HG02973 (cell line): ENCODE measurements at regions not wholly inside any gene's neighbourhood (a gene's known extent, or its start where the extent isn't known, plus 50 kb on each side); places are given as distances from the start of the nearest gene placed in this dataset.
"Not testable (repeated sequence)": the region's sequence is repeated elsewhere in the genome, so short reads cannot be mapped to it uniquely, and the experiment has no call there.

Experiments
- ATAC-seq: cut with Tn5 transposase; IDR thresholded peaks from one replicate; pipeline ENCODE4 v1.9.1; 2021; ENCODE audit warnings: moderate library complexity; ENCODE audit not compliant: unreplicated experiment

GRCh38 chr5:23103566-23103965, 250.4 kb upstream of the CDH12 start:
- no peak for ATAC-seq

DNA sequence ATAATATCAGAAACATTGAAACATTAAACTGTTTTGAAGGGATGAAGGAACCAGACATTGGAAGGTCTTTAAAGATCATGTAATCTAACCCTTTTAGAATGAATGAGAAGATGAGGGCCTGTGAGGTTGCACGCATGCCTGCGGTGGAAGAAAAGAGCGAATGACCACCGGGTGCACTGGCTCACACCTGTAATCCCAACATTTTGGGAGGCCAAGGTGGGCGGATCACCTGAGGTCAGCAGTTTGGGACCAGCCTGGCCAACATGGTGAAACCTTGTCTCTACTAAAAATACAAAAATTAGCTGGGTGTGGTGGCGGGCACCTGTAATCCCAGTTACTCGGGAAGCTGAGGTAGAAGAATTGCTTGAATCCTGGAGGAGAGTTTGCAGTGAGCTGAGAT, 242.3 kb upstream of the CDH12 start:
- not testable (repeated sequence) for ATAC-seq

DNA sequence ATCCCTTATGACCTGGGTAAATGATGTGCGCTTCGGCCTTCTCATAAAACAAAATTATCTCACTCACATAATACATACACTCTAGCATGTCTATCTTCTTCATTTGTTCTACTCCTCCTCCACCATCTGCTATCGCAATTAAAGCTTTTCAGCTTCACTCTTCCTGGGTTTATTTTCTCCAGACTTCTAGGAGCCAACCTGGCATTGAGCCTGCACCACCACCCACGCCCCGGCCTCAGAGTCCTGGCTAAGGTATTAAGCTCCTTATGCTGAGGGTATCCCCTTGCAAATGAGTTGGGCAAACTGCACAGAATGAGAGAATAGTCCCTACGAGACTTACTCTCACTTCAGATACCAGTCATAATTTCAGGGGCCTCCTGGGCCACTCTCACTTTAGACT, 236.1 kb upstream of the CDH12 start:
- ATAC-seq = no peak

GRCh38 chr5:23084815-23085214, 231.7 kb upstream of the CDH12 start:
- no peak for ATAC-seq

GRCh38 chr5:23072179-23072578, 219.0 kb upstream of the CDH12 start:
- no peak for ATAC-seq

DNA sequence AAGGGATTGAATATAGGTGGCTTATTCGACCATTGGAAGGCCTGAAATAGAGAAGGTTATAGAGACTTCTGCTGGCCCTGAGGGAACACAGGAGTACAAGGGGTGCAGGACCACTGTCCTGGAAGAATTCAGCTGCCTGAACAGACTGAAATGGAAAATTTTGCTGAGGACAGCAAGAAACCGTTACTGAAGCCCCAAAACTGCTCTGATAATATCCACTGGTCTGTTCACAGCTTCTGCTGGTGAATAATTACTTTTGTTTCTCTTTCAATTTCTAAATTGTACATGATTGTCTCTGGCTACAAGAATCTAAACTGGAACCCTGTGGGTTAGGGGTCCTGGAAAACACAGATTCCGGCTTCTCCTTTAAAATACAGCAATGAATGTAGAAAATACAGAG, 218.5 kb upstream of the CDH12 start:
- ATAC-seq = no peak

DNA sequence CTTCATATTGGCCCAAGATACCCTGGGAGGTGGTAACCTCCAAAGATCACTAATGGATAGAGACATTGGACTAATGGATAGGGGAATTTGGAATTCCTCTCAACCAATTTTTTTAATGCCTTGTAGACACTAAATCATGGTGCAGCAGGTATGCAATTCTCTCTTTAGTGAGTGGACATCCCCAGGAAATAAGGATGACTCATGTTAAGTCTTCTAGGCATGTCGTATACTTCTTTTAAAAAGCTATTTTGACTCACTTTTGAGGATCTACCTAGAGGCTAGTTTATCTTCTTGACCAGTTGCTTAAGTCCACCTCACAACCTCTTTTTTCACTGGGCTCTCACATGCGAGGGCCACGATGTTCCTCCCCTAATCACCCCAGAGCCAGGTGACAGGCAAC, 211.6 kb upstream of the CDH12 start:
- ATAC-seq = no peak

GRCh38 chr5:23053846-23054245, 200.7 kb upstream of the CDH12 start:
- ATAC-seq = no peak

DNA sequence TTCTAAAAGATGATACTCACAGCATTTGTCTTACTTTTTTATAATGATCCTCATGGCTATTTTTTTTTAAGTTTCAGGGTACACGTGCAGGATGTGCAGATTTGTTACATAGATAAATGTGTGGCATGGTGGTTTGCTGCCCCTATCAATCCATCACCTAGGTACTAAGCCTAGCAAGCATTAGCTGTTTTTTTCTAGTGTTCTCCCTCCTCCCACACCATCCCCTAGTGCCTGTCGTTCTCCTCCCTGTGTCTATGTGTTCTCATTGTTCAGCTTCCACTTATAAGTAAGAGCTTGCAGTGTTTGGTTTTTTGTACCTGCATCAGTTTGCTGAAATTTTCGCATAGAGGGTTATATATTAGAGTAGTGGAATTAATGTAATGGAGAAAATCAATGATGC, 189.1 kb upstream of the CDH12 start:
- no peak for ATAC-seq

GRCh38 chr5:23035555-23036090, 182.5 kb upstream of the CDH12 start:
- ATAC-seq = no peak

GRCh38 chr5:23033864-23034263, 180.7 kb upstream of the CDH12 start:
- ATAC-seq = no peak

DNA sequence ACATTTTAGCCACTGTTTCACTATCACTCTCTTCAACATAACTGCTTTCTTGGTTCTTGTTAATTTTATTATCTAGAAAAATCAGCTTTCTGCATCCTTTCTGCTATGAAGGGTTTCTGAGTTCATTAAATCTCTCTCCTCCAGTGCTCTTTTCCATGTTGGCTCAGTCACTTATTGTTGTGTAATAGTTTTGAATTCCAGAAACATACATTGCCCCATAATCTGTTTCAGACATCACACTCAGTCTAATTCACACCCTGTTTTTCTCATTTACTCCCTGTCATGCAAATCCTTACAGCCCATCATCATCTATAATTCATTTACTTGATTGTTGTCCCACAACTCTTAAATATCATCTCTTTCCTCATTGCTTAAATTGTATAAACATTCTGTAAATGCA, 176.1 kb upstream of the CDH12 start:
- no peak for ATAC-seq

- ATAC-seq = no peak
Observed at GRCh38 chr5:23028445-23029021, 175.4 kb upstream of the CDH12 start.

- no peak for ATAC-seq
Observed at GRCh38 chr5:23027830-23028229, 174.7 kb upstream of the CDH12 start.

DNA sequence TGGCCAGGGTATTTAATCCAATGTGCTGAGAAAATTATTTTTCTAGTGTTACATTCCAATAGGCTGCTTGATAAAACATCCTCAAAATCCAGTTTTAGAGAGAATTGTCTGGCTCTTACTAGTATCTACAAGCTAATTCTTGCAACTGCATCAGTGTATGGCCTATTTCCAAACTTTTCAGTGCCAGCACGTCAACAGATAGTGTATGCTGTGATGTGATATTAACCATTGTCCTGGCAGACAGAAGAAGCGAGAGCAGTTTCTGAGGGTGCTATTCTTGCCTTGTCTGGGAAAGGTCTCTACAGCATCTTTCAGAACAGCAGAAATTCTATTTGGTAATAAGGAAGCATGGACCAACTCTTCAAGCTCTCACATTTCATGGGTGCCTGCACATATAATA, 174.2 kb upstream of the CDH12 start:
- ATAC-seq = no peak

DNA sequence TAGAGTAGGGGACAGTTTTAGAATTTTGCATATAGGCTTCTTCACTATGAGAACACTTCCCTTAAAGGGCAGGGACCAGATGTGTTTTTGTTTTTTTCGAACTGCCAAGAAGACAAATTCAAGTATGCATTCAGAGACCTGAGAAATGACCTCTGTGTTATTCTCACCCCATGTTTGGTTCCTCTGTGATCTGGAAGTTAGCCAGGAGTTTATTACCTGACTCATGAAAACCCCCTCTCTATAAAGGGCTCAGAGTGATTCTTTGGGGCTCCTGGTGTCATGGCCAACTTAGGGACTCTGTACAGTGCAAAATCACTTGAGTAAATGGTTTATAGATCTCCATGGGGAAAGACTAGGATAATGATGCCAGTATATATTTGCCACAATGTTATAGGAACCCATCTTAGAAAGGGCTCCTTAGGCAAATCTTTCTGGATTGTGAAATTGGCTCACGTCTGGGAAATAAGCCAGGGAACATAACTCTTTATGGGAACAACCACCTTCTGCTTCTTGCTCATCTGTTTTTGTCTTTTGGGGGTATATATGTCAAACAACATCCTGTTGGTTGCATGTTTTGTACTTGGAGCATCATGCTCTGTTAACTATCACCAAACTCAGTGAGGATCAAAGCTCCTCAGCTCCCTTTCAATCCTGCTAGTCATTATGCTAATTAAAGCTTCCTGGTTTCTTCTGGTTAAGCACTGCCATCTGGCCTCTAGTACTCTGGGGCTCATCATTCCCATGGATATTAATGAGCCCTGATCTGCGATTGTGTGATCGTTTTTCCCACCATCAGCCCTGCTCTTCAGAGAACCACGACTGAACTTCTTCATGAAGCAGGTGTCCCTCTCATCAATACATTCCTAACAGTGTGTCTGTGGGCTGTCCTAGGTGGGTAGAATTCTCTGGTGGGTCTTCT, 173.4 kb upstream of the CDH12 start:
- no peak for ATAC-seq

- no peak for ATAC-seq
Observed at GRCh38 chr5:23025629-23026233, 172.6 kb upstream of the CDH12 start.

- no peak for ATAC-seq
Observed at GRCh38 chr5:23024470-23024869, 171.3 kb upstream of the CDH12 start.

- no peak for ATAC-seq
Observed at GRCh38 chr5:23014825-23015224, 161.7 kb upstream of the CDH12 start.

- ATAC-seq = no peak
Observed at GRCh38 chr5:23014266-23014665, 161.1 kb upstream of the CDH12 start.

DNA sequence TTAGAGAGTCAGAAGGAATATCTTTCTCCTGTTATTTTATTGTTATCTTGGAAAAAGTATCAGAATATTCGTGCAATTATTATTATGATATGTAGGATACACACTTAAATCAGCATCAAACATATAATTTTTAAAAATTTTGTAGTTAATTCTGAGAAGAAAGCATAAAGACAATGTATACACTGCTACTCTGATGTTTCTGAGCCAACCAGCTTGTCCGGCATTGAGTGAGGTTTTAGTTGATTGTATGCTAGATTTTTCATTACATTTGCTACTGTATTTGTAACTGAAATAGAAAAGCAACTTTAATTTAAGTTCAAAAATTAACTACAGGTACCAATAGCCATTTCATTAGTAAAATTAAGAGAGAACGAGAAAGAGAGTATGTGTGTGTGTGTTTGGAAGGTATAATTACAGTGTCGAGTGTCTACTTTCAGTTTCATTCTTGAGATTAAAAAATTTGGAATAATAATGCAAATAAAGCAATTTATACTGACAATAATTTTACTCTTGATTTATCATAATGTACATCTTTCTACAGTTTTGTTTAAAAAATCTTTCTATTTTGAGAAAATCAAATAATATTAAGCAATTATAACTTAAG, 160.4 kb upstream of the CDH12 start:
- no peak for ATAC-seq
